ENCODE measurements at regions not wholly inside any gene's neighbourhood (a gene's known extent, or its start where the extent isn't known, plus 50 kb on each side); places are given as distances from the start of the nearest gene placed in this dataset.

- Histone ChIP-seq H3K4me1 (ENCODE audit: control insufficient read depth in 1 of 2, insufficient read depth in 2 of 2, low read length in 2 of 2) (no peaks in the 10 kb centered on the region), H3K36me3 (ENCODE audit: control insufficient read depth in 1 of 2, insufficient read depth in 2 of 2, low read length in 2 of 2) (no peaks in the 10 kb centered on the region), H3K9me3 (ENCODE audit: control insufficient read depth in 1 of 2, low read length in 2 of 2) (no peaks in the 10 kb centered on the region), H3K27me3 (ENCODE audit: control insufficient read depth in 1 of 2, insufficient read depth in 2 of 2, low read length in 2 of 2) (no peaks in the 10 kb centered on the region), H3K4me3 (ENCODE audit: low read depth in 1 of 2, low read length in 2 of 2) (no peak overlapping the region), H3K9ac (ENCODE audit: low read depth in 1 of 2, low read length in 2 of 2) (no peak overlapping the region), H3K27ac (ENCODE audit: low read depth, low read length) (no peak overlapping the region)
Measured at GRCh38 chr20:39446397-39446796, 484.3 kb downstream of the DHX35 start.

- H3K36me3 ChIP-seq (ENCODE audit: control insufficient read depth in 1 of 2, insufficient read depth in 2 of 2, low read length in 2 of 2) = no peaks in the 10 kb centered on the region
- H3K27me3 ChIP-seq (ENCODE audit: control insufficient read depth in 1 of 2, insufficient read depth in 2 of 2, low read length in 2 of 2) = no peaks in the 10 kb centered on the region
- H3K27ac ChIP-seq (ENCODE audit: low read depth, low read length) = no peak overlapping the region
- H3K4me1 ChIP-seq (ENCODE audit: control insufficient read depth in 1 of 2, insufficient read depth in 2 of 2, low read length in 2 of 2) = no peaks in the 10 kb centered on the region
- H3K4me3 ChIP-seq (ENCODE audit: low read depth in 1 of 2, low read length in 2 of 2) = no peak overlapping the region
- H3K9ac ChIP-seq (ENCODE audit: low read depth in 1 of 2, low read length in 2 of 2) = no peak overlapping the region
- H3K9me3 ChIP-seq (ENCODE audit: control insufficient read depth in 1 of 2, low read length in 2 of 2) = no peaks in the 10 kb centered on the region
Measured at GRCh38 chr20:39445095-39445494, 483.0 kb downstream of the DHX35 start.

- H3K36me3 ChIP-seq (ENCODE audit: control insufficient read depth in 1 of 2, insufficient read depth in 2 of 2, low read length in 2 of 2) = no peaks in the 10 kb centered on the region
- no peak overlapping the region for H3K9ac ChIP-seq (ENCODE audit: low read depth in 1 of 2, low read length in 2 of 2)
- no peak overlapping the region for H3K27ac ChIP-seq (ENCODE audit: low read depth, low read length)
- no peaks in the 10 kb centered on the region for H3K27me3 ChIP-seq (ENCODE audit: control insufficient read depth in 1 of 2, insufficient read depth in 2 of 2, low read length in 2 of 2)
- H3K9me3 ChIP-seq (ENCODE audit: control insufficient read depth in 1 of 2, low read length in 2 of 2) = peaks cover 0 to 4% of the 10 kb centered on the region in 2 donors
- peaks cover 33 to 39% of the 10 kb centered on the region in 2 donors for H3K4me1 ChIP-seq (ENCODE audit: control insufficient read depth in 1 of 2, insufficient read depth in 2 of 2, low read length in 2 of 2)
- H3K4me3 ChIP-seq (ENCODE audit: low read depth in 1 of 2, low read length in 2 of 2) = no peak overlapping the region
Measured at GRCh38 chr20:39433466-39433865, 471.3 kb downstream of the DHX35 start.

- no peaks in the 10 kb centered on the region for H3K36me3 ChIP-seq (ENCODE audit: control insufficient read depth in 1 of 2, insufficient read depth in 2 of 2, low read length in 2 of 2)
- no peaks in the 10 kb centered on the region for H3K27me3 ChIP-seq (ENCODE audit: control insufficient read depth in 1 of 2, insufficient read depth in 2 of 2, low read length in 2 of 2)
- H3K4me3 ChIP-seq (ENCODE audit: low read depth in 1 of 2, low read length in 2 of 2) = no peak overlapping the region
- no peak overlapping the region for H3K9ac ChIP-seq (ENCODE audit: low read depth in 1 of 2, low read length in 2 of 2)
- peaks cover 2 to 4% of the 10 kb centered on the region in 2 donors for H3K9me3 ChIP-seq (ENCODE audit: control insufficient read depth in 1 of 2, low read length in 2 of 2)
- peaks cover 33 to 39% of the 10 kb centered on the region in 2 donors for H3K4me1 ChIP-seq (ENCODE audit: control insufficient read depth in 1 of 2, insufficient read depth in 2 of 2, low read length in 2 of 2)
- no peak overlapping the region for H3K27ac ChIP-seq (ENCODE audit: low read depth, low read length)
Measured at GRCh38 chr20:39431091-39431880, 469.1 kb downstream of the DHX35 start.

- peaks cover 2 to 4% of the 10 kb centered on the region in 2 donors for H3K9me3 ChIP-seq (ENCODE audit: control insufficient read depth in 1 of 2, low read length in 2 of 2)
- no peak overlapping the region for H3K9ac ChIP-seq (ENCODE audit: low read depth in 1 of 2, low read length in 2 of 2)
- no peaks in the 10 kb centered on the region for H3K27me3 ChIP-seq (ENCODE audit: control insufficient read depth in 1 of 2, insufficient read depth in 2 of 2, low read length in 2 of 2)
- no peak overlapping the region for H3K4me3 ChIP-seq (ENCODE audit: low read depth in 1 of 2, low read length in 2 of 2)
- H3K27ac ChIP-seq (ENCODE audit: low read depth, low read length) = no peak overlapping the region
- no peaks in the 10 kb centered on the region for H3K36me3 ChIP-seq (ENCODE audit: control insufficient read depth in 1 of 2, insufficient read depth in 2 of 2, low read length in 2 of 2)
- peaks cover 33 to 39% of the 10 kb centered on the region in 2 donors for H3K4me1 ChIP-seq (ENCODE audit: control insufficient read depth in 1 of 2, insufficient read depth in 2 of 2, low read length in 2 of 2)
Measured at GRCh38 chr20:39429726-39430125, 467.6 kb downstream of the DHX35 start.

GRCh38 chr20:39424962-39425678 is 463.0 kb downstream of the DHX35 start:
- H3K9ac ChIP-seq (ENCODE audit: low read depth in 1 of 2, low read length in 2 of 2) = no peak overlapping the region
- no peaks in the 10 kb centered on the region for H3K27me3 ChIP-seq (ENCODE audit: control insufficient read depth in 1 of 2, insufficient read depth in 2 of 2, low read length in 2 of 2)
- H3K4me3 ChIP-seq (ENCODE audit: low read depth in 1 of 2, low read length in 2 of 2) = no peak overlapping the region
- H3K27ac ChIP-seq (ENCODE audit: low read depth, low read length) = no peak overlapping the region
- H3K36me3 ChIP-seq (ENCODE audit: control insufficient read depth in 1 of 2, insufficient read depth in 2 of 2, low read length in 2 of 2) = no peaks in the 10 kb centered on the region
- peaks cover 7 to 8% of the 10 kb centered on the region in 2 donors for H3K4me1 ChIP-seq (ENCODE audit: control insufficient read depth in 1 of 2, insufficient read depth in 2 of 2, low read length in 2 of 2)
- H3K9me3 ChIP-seq (ENCODE audit: control insufficient read depth in 1 of 2, low read length in 2 of 2) = peaks cover 0 to 2% of the 10 kb centered on the region in 2 donors

- Histone ChIP-seq H3K9me3 (ENCODE audit: control insufficient read depth in 1 of 2, low read length in 2 of 2) (no peaks in the 10 kb centered on the region), H3K27ac (ENCODE audit: low read depth, low read length) (no peak overlapping the region), H3K4me1 (ENCODE audit: control insufficient read depth in 1 of 2, insufficient read depth in 2 of 2, low read length in 2 of 2) (no peaks in the 10 kb centered on the region), H3K27me3 (ENCODE audit: control insufficient read depth in 1 of 2, insufficient read depth in 2 of 2, low read length in 2 of 2) (peaks cover 0 to 3% of the 10 kb centered on the region in 2 donors), H3K9ac (ENCODE audit: low read depth in 1 of 2, low read length in 2 of 2) (no peak overlapping the region), H3K36me3 (ENCODE audit: control insufficient read depth in 1 of 2, insufficient read depth in 2 of 2, low read length in 2 of 2) (no peaks in the 10 kb centered on the region), H3K4me3 (ENCODE audit: low read depth in 1 of 2, low read length in 2 of 2) (no peak overlapping the region)
Measured at GRCh38 chr20:39421571-39422105, 459.5 kb downstream of the DHX35 start.

GRCh38 chr20:39412091-39412490 is 449.9 kb downstream of the DHX35 start:
- Histone ChIP-seq H3K4me1 (ENCODE audit: control insufficient read depth in 1 of 2, insufficient read depth in 2 of 2, low read length in 2 of 2) (no peaks in the 10 kb centered on the region), H3K4me3 (ENCODE audit: low read depth in 1 of 2, low read length in 2 of 2) (no peak overlapping the region), H3K9ac (ENCODE audit: low read depth in 1 of 2, low read length in 2 of 2) (no peak overlapping the region), H3K27ac (ENCODE audit: low read depth, low read length) (no peak overlapping the region), H3K27me3 (ENCODE audit: control insufficient read depth in 1 of 2, insufficient read depth in 2 of 2, low read length in 2 of 2) (no peaks in the 10 kb centered on the region), H3K36me3 (ENCODE audit: control insufficient read depth in 1 of 2, insufficient read depth in 2 of 2, low read length in 2 of 2) (no peaks in the 10 kb centered on the region), H3K9me3 (ENCODE audit: control insufficient read depth in 1 of 2, low read length in 2 of 2) (no peaks in the 10 kb centered on the region)

GRCh38 chr20:39399463-39399862 is 437.3 kb downstream of the DHX35 start:
- H3K9me3 ChIP-seq (ENCODE audit: control insufficient read depth in 1 of 2, low read length in 2 of 2) = no peaks in the 10 kb centered on the region
- H3K27me3 ChIP-seq (ENCODE audit: control insufficient read depth in 1 of 2, insufficient read depth in 2 of 2, low read length in 2 of 2) = no peaks in the 10 kb centered on the region
- no peak overlapping the region for H3K27ac ChIP-seq (ENCODE audit: low read depth, low read length)
- no peaks in the 10 kb centered on the region for H3K4me1 ChIP-seq (ENCODE audit: control insufficient read depth in 1 of 2, insufficient read depth in 2 of 2, low read length in 2 of 2)
- no peak overlapping the region for H3K9ac ChIP-seq (ENCODE audit: low read depth in 1 of 2, low read length in 2 of 2)
- no peak overlapping the region for H3K4me3 ChIP-seq (ENCODE audit: low read depth in 1 of 2, low read length in 2 of 2)
- H3K36me3 ChIP-seq (ENCODE audit: control insufficient read depth in 1 of 2, insufficient read depth in 2 of 2, low read length in 2 of 2) = no peaks in the 10 kb centered on the region

- no peaks in the 10 kb centered on the region for H3K36me3 ChIP-seq (ENCODE audit: control insufficient read depth in 1 of 2, insufficient read depth in 2 of 2, low read length in 2 of 2)
- H3K27ac ChIP-seq (ENCODE audit: low read depth, low read length) = no peak overlapping the region
- no peaks in the 10 kb centered on the region for H3K9me3 ChIP-seq (ENCODE audit: control insufficient read depth in 1 of 2, low read length in 2 of 2)
- no peaks in the 10 kb centered on the region for H3K4me1 ChIP-seq (ENCODE audit: control insufficient read depth in 1 of 2, insufficient read depth in 2 of 2, low read length in 2 of 2)
- no peaks in the 10 kb centered on the region for H3K27me3 ChIP-seq (ENCODE audit: control insufficient read depth in 1 of 2, insufficient read depth in 2 of 2, low read length in 2 of 2)
- no peak overlapping the region for H3K4me3 ChIP-seq (ENCODE audit: low read depth in 1 of 2, low read length in 2 of 2)
- H3K9ac ChIP-seq (ENCODE audit: low read depth in 1 of 2, low read length in 2 of 2) = no peak overlapping the region
Measured at GRCh38 chr20:39398656-39399055, 436.5 kb downstream of the DHX35 start.

Measured in duodenal mucosa (tissue), 2 donors.